Loucy (cell line): ENCODE measurements at regions not wholly inside any gene's neighbourhood (a gene's known extent, or its start where the extent isn't known, plus 50 kb on each side); places are given as distances from the start of the nearest gene placed in this dataset.
A peak's percentile ranks its signal among the peaks of the same experiment; 100 is the strongest.

ENCODE experiments used
- H2AFZ ChIP-seq: fragments of 200-600 bp; sonication (generic); 2 replicates; pipeline ENCODE4 v1.6.0; 2016; ENCODE audit warnings: antibody characterized with exemption, mild to moderate bottlenecking, low read length, moderate library complexity
- H3F3A ChIP-seq: fragments of 200-600 bp; 2 replicates; pipeline ENCODE4 v1.6.0; 2016; ENCODE audit warnings: antibody characterized with exemption, low read depth, mild to moderate bottlenecking
- H3K27me3 ChIP-seq: fragments of 200-600 bp; sonication (generic); 2 replicates; pipeline ENCODE4 v1.6.1; 2014; ENCODE audit warnings: low read length, mild to moderate bottlenecking; ENCODE audit not compliant: insufficient read depth, poor library complexity, severe bottlenecking
- H3K36me3 ChIP-seq: fragments of 200-600 bp; sonication (generic); 2 replicates; pipeline ENCODE4 v1.6.1; 2016; ENCODE audit warnings: low read length; ENCODE audit not compliant: insufficient read depth
- H3K4me1 ChIP-seq: fragments of 200-600 bp; sonication (generic); 2 replicates; pipeline ENCODE4 v1.5.1; 2014; ENCODE audit warnings: low read length, mild to moderate bottlenecking; ENCODE audit not compliant: insufficient read depth, poor library complexity, severe bottlenecking
- H3K4me2 ChIP-seq: fragments of 200-600 bp; sonication (generic); 2 replicates; pipeline ENCODE4 v1.6.0; 2014; ENCODE audit warnings: antibody characterized with exemption, low read length, low read depth, mild to moderate bottlenecking; ENCODE audit not compliant: poor library complexity, severe bottlenecking
- H3K4me3 ChIP-seq: fragments of 200-600 bp; sonication (generic); 2 replicates; pipeline ENCODE4 v1.5.1; 2014; ENCODE audit warnings: low read length, mild to moderate bottlenecking, mixed read lengths; ENCODE audit not compliant: poor library complexity, severe bottlenecking
- H3K79me2 ChIP-seq: fragments of 200-600 bp; sonication (generic); 2 replicates; pipeline ENCODE4 v1.6.1; 2014; ENCODE audit warnings: low read length; ENCODE audit not compliant: insufficient read depth
- H3K9ac ChIP-seq: fragments of 200-600 bp; sonication (generic); 2 replicates; pipeline ENCODE4 v1.6.0; 2014; ENCODE audit warnings: mild to moderate bottlenecking, low read depth, low read length, moderate library complexity; ENCODE audit not compliant: poor library complexity, severe bottlenecking
- H3K9me2 ChIP-seq: fragments of 200-600 bp; sonication (generic); replicated peaks from 2 replicates; pipeline ENCODE4 v1.6.1; 2016; ENCODE audit warnings: low read depth, low read length, mixed read lengths
- H3K9me3 ChIP-seq: fragments of 200-600 bp; sonication (generic); 2 replicates; pipeline ENCODE4 v1.6.1; 2014; ENCODE audit warnings: mild to moderate bottlenecking, antibody characterized with exemption, low read length, low read depth; ENCODE audit not compliant: insufficient read depth
- H4K20me1 ChIP-seq: fragments of 200-600 bp; sonication (generic); 2 replicates; pipeline ENCODE4 v1.6.0; 2014; ENCODE audit warnings: antibody characterized with exemption, low read length, mild to moderate bottlenecking; ENCODE audit not compliant: insufficient read depth, poor library complexity, severe bottlenecking
- EZH2phosphoT487 ChIP-seq: fragments of 200-600 bp; IDR thresholded peaks from 2 replicates; pipeline ENCODE4 v1.6.1; 2018; ENCODE audit warnings: antibody characterized with exemption, mild to moderate bottlenecking, moderate library complexity, borderline replicate concordance
- TF ChIP-seq, protein P1 (sequence below): fragments of 200-600 bp; sonication (generic); conservative IDR thresholded peaks from 2 replicates; pipeline ENCODE4 v1.5.1; 2014; ENCODE audit warnings: mild to moderate bottlenecking, antibody characterized with exemption, low read length

DNA sequence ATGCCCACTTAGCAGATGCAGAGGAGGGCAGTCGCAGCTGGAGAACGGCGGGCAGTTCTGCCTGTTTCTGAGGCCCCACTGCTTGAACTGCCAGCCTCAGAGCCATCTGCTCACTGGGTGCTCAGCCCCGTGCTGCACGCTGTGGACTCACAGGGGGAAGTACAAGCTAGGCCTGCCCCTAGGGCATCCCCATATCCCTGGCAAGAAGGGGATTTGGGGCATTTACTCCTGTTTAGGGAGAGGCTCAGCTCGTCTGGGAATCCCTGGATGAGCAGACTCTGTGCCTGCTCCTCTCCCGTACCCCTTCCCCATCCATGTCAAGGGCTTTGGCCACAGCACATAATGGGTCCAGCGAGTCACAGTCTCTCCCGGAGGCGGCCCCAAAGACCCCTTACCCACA, 169.8 kb upstream of the PKDCC start:
- Histone ChIP-seq H3K4me1 (peaks cover 17% of the 10 kb centered on the region), H3K36me3 (no peaks in the 10 kb centered on the region), H3K4me3 (no peak overlapping the region), H3K4me2 (no peak overlapping the region), H3K79me2 (no peaks in the 10 kb centered on the region), H3K9me2 (no peaks in the 10 kb centered on the region), H3K9ac (no peak overlapping the region), H3K9me3 (no peaks in the 10 kb centered on the region), H4K20me1 (no peaks in the 10 kb centered on the region), H2AFZ (no peak overlapping the region), H3K27me3 (no peaks in the 10 kb centered on the region), H3F3A (no peaks in the 10 kb centered on the region)
- TF ChIP-seq EZH2phosphoT487 = no peak
- TF ChIP-seq, protein P1, sequence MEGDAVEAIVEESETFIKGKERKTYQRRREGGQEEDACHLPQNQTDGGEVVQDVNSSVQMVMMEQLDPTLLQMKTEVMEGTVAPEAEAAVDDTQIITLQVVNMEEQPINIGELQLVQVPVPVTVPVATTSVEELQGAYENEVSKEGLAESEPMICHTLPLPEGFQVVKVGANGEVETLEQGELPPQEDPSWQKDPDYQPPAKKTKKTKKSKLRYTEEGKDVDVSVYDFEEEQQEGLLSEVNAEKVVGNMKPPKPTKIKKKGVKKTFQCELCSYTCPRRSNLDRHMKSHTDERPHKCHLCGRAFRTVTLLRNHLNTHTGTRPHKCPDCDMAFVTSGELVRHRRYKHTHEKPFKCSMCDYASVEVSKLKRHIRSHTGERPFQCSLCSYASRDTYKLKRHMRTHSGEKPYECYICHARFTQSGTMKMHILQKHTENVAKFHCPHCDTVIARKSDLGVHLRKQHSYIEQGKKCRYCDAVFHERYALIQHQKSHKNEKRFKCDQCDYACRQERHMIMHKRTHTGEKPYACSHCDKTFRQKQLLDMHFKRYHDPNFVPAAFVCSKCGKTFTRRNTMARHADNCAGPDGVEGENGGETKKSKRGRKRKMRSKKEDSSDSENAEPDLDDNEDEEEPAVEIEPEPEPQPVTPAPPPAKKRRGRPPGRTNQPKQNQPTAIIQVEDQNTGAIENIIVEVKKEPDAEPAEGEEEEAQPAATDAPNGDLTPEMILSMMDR = no peak

DNA sequence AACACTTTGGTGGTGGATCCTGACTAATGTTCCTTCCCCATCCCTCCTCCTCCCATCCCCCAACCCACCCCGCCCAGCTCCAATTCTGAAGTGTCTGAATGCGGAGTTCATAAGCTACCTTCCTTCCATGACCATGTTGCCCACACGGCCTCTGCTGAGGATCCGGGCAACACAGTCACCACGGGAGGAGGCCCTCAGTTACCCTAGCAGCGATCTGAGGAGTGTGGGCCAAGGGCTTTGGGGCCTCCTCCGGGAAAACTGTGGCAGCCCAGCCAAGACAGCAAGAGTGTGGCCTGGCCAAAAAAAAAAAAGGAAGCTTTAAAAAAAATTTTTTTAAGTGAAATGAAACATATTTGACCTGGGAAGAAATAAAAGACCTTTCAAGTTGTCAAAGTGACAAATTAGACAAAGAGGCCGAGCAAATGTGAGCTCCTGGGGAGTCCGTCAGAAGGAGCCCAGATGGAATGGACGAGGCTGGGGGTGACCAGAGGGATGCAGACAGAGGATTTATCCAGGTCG, 169.0 kb upstream of the PKDCC start:
- H3K79me2 ChIP-seq = no peaks in the 10 kb centered on the region
- peak overlapping the region; percentile 55 for H3K4me2 ChIP-seq
- TF ChIP-seq, protein P1 = no peak
- H3K9me2 ChIP-seq = no peaks in the 10 kb centered on the region
- peak overlapping the region; percentile 39 for H3K4me3 ChIP-seq
- H3K4me1 ChIP-seq = peaks cover 17% of the 10 kb centered on the region
- H2AFZ ChIP-seq = no peak overlapping the region
- H3K27me3 ChIP-seq = no peaks in the 10 kb centered on the region
- no peaks in the 10 kb centered on the region for H4K20me1 ChIP-seq
- H3K36me3 ChIP-seq = no peaks in the 10 kb centered on the region
- H3F3A ChIP-seq = no peaks in the 10 kb centered on the region
- H3K9ac ChIP-seq = no peak overlapping the region
- no peaks in the 10 kb centered on the region for H3K9me3 ChIP-seq

DNA sequence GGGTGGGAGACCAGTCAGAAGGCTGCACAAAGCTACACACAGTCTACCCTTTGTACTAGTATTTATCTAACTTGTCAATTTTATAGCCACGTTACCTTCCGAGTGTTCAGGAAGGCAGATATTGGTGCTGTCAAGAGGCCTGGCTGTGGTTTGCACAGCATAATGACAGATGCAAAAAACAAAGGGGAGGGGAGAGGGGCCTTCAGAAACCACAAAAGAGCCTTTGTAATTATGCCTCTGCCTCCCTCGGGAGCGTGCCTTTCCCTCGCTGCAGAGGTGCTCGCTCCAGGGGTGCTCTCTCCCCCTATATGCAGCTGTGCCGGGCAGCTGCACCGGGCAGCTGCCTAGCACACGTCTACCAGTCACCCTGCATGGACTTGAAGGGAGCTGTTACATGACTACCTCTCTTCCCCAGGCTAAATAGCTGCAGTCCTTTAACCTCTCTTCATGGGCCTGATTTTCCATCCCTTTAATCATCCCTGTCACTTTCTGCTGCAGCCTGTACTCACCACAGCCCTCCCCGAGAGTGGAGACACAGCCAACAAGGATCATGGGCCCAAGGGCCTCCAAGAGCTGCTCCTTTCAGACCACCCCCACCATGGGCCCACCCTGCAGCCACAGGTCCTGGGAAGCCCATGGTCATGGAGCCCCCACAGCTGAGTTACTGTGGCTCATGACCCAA, 168.4 kb upstream of the PKDCC start:
- Histone ChIP-seq H3K4me3 (peak overlapping the region; percentile 46), H3K9me2 (no peaks in the 10 kb centered on the region), H3K9ac (no peak overlapping the region), H3K4me1 (peaks cover 17% of the 10 kb centered on the region), H3K79me2 (no peaks in the 10 kb centered on the region), H4K20me1 (no peaks in the 10 kb centered on the region), H3K27me3 (no peaks in the 10 kb centered on the region), H2AFZ (no peak overlapping the region), H3K36me3 (no peaks in the 10 kb centered on the region), H3K4me2 (peak overlapping the region; percentile 55), H3K9me3 (no peaks in the 10 kb centered on the region), H3F3A (no peaks in the 10 kb centered on the region)
- TF ChIP-seq, protein P1 = no peak
- no peak for TF ChIP-seq EZH2phosphoT487
